SK-N-SH treated with all-trans-retinoic acid at 6 μM for 48 hours (cell line): ENCODE measurements at regions not wholly inside any gene's neighbourhood (a gene's known extent, or its start where the extent isn't known, plus 50 kb on each side); places are given as distances from the start of the nearest gene placed in this dataset.

Source experiments
- ARNTL ChIP-seq: fragments of 450-650 bp; formaldehyde crosslinking; IDR thresholded peaks from 2 replicates; pipeline ENCODE4 v1.5.0; 2020; ENCODE audit warnings: low read depth, mild to moderate bottlenecking, moderate library complexity, borderline replicate concordance
- BACH2 ChIP-seq: fragments of 250-450 bp; sonication (Bioruptor Pico); IDR thresholded peaks from 2 replicates; pipeline ENCODE4 v1.9.0; 2021; ENCODE audit warnings: mild to moderate bottlenecking, borderline replicate concordance
- CREB5 ChIP-seq: fragments of 250-450 bp; sonication (Bioruptor Pico); IDR thresholded peaks from 2 replicates; pipeline ENCODE4 v1.5.1; 2020; ENCODE audit warnings: low read depth, mild to moderate bottlenecking, moderate library complexity
- ISL1 ChIP-seq: fragments of 250-450 bp; sonication (Bioruptor Pico); IDR thresholded peaks from 2 replicates; pipeline ENCODE4 v2.1.2; 2022; ENCODE audit warnings: mild to moderate bottlenecking, moderate library complexity
- PATZ1 ChIP-seq: fragments of 250-450 bp; sonication (Bioruptor Pico); IDR thresholded peaks from 2 replicates; pipeline ENCODE4 v1.8.0; 2020; ENCODE audit warnings: mild to moderate bottlenecking, moderate library complexity, borderline replicate concordance
- RARB ChIP-seq: fragments of 250-450 bp; sonication (Bioruptor Pico); IDR thresholded peaks from 2 replicates; pipeline ENCODE4 v1.8.0; 2021; ENCODE audit warnings: mild to moderate bottlenecking, moderate library complexity
- TOX ChIP-seq: fragments of 250-450 bp; sonication (Bioruptor Pico); IDR thresholded peaks from 2 replicates; pipeline ENCODE4 v1.8.0; 2021; ENCODE audit warnings: mild to moderate bottlenecking, moderate library complexity, borderline replicate concordance
- ZC3H10 ChIP-seq: fragments of 250-450 bp; sonication (Bioruptor Pico); IDR thresholded peaks from 2 replicates; pipeline ENCODE4 v1.5.1; 2021; ENCODE audit warnings: mild to moderate bottlenecking, moderate library complexity
- ZFP3 ChIP-seq: fragments of 250-450 bp; sonication (Bioruptor Pico); IDR thresholded peaks from 2 replicates; pipeline ENCODE4 v1.5.0; 2020; ENCODE audit warnings: mild to moderate bottlenecking, moderate library complexity
- ZFP30 ChIP-seq: fragments of 450-650 bp; formaldehyde crosslinking; IDR thresholded peaks from 2 replicates; pipeline ENCODE4 v1.5.0; 2022; ENCODE audit warnings: mild to moderate bottlenecking, moderate library complexity
- ZNF565 ChIP-seq: fragments of 450-650 bp; formaldehyde crosslinking; conservative IDR thresholded peaks from 2 replicates; pipeline ENCODE4 v1.5.0; 2020; ENCODE audit warnings: low read depth, mild to moderate bottlenecking, moderate library complexity
- ZNF70 ChIP-seq: fragments of 450-650 bp; formaldehyde crosslinking; IDR thresholded peaks from 2 replicates; pipeline ENCODE4 v1.5.0; 2020; ENCODE audit warnings: mild to moderate bottlenecking, moderate library complexity
- ZNF8 ChIP-seq: fragments of 450-650 bp; formaldehyde crosslinking; IDR thresholded peaks from 2 replicates; pipeline ENCODE4 v1.5.0; 2020; ENCODE audit warnings: mild to moderate bottlenecking, moderate library complexity

GRCh38 chr1:47624531-47624930 lies 186.7 kb downstream of the FOXD2 start:
- TF ChIP-seq ARNTL (CRISPR knock-in tag) (no peak), PATZ1 (CRISPR knock-in tag) (no peak), ZFP3 (no peak), ZNF70 (CRISPR knock-in tag) (no peak), RARB (CRISPR knock-in tag) (no peak), ISL1 (CRISPR knock-in tag) (no peak), ZC3H10 (no peak), ZFP30 (CRISPR knock-in tag) (no peak), TOX (CRISPR knock-in tag) (no peak), CREB5 (CRISPR knock-in tag) (no peak), BACH2 (CRISPR knock-in tag) (no peak), ZNF8 (CRISPR knock-in tag) (no peak), ZNF565 (CRISPR knock-in tag) (no peak)
